Activated CD8-positive, alpha-beta memory T cell treated with anti-CD3 and anti-CD28 coated beads, Interleukin-2, amount 10 ng/mL, durations not matched to agents 7 days and 5 days (primary cell): ENCODE measurements at regions not wholly inside any gene's neighbourhood (a gene's known extent, or its start where the extent isn't known, plus 50 kb on each side); places are given as distances from the start of the nearest gene placed in this dataset.

Experiments
- ATAC-seq: fragments of 150-1000 bp; cut with Tn5 transposase; one replicate; pipeline ENCODE4 v1.10.0; 2021; ENCODE audit warnings: moderate library complexity
- CTCF ChIA-PET: fragments of 350-600 bp; sonication (Branson Sonifier 250); formaldehyde crosslinking; loops from one replicate; lab custom pipeline; 2021; ENCODE audit warnings: antibody characterized with exemption; lab: Charles Lee
- DNase-seq: peaks from one replicate; pipeline ENCODE4 v3.0.0-alpha.2; 2020
- H3K27ac Mint-ChIP-seq: one replicate; pipeline ENCODE4 v1.8.0; 2021; ENCODE audit warnings: mild to moderate bottlenecking, mixed read lengths
- H3K27me3 Mint-ChIP-seq: one replicate; pipeline ENCODE4 v1.8.0; 2021; ENCODE audit warnings: mixed read lengths
- H3K36me3 Mint-ChIP-seq: one replicate; pipeline ENCODE4 v1.8.0; 2021; ENCODE audit warnings: mild to moderate bottlenecking, mixed read lengths
- H3K4me1 Mint-ChIP-seq: one replicate; pipeline ENCODE4 v1.8.0; 2021; ENCODE audit warnings: mixed read lengths
- H3K4me3 Mint-ChIP-seq: one replicate; pipeline ENCODE4 v1.8.0; 2021; ENCODE audit warnings: mild to moderate bottlenecking, moderate library complexity, mixed read lengths
- H3K9me3 Mint-ChIP-seq: one replicate; pipeline ENCODE4 v1.8.0; 2022; ENCODE audit warnings: low read depth, mixed read lengths

DNA sequence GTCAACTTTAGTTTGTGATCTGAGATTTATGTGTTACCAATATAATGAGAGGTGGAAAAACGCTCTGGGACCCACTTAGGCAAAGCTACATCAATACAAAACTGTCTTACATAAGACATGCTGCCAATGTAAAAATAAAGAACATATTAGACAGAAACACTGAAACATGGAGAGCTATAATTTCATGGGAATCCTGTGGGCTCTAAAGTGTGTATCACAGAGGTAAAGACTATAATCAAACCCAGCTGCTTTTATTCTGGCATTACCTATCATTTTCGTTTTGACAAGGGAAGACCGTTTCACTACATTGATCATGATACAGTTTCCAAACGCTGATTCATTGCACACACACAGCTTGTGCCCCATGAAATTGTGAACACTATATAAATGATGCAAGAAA is 400.5 kb upstream of the TUSC1 start:
- Mint-ChIP-seq H3K9me3 (peaks cover 22% of the 10 kb centered on the region), H3K27ac (no peak overlapping the region), H3K36me3 (no peaks in the 10 kb centered on the region), H3K4me1 (no peaks in the 10 kb centered on the region), H3K4me3 (no peak overlapping the region), H3K27me3 (no peaks in the 10 kb centered on the region)
- CTCF ChIA-PET: no interaction called here
- ATAC-seq: no peak
- DNase-seq: no peak

DNA sequence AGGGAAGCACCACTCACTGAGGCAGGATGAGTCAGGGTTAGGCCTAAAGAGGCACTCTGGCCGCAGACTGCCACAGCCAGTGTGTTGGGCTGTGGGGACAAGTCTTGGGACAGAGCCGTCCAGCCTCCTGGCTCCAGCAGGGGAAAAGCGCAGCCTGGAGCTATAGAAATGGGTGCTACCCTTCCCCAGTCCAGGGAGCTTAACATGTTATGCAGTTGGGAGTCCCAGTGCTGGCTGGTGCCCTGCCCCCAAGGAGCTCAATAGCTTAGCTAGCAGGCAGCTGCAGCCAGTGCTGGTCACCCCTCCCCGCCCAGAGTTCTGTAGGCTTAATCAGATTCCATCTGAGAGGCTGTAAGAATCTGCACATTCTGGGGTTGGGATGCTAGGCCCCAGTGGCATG is 399.6 kb upstream of the TUSC1 start:
- H3K4me1 Mint-ChIP-seq: no peaks in the 10 kb centered on the region

DNA sequence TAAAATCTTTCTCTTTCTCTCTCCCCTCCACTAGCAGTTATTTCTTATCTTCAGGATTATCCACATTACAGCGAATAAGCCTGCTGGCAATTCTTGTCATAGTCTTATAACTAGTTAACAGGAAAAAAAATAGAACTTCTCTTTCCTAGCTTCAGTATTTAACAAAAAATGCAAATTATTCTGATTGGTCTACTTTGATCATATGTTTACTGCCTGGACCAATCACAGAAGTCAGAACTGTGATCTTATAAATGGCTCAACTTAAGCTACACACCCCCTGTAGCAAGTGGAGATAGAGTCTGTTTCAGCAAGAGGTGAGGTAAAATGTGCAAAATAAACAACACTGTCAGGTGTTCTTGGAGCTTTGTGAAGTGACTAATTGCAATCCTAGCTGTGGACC is 389.4 kb upstream of the TUSC1 start:
- DNase-seq (no peak), ATAC-seq (no peak)
- H3K4me3 Mint-ChIP-seq: no peak overlapping the region
- no peaks in the 10 kb centered on the region for H3K4me1 Mint-ChIP-seq
- no peak overlapping the region for H3K27ac Mint-ChIP-seq
- H3K27me3 Mint-ChIP-seq: no peaks in the 10 kb centered on the region
- peaks cover 2% of the 10 kb centered on the region for H3K9me3 Mint-ChIP-seq
- CTCF ChIA-PET: no interaction called here
- no peaks in the 10 kb centered on the region for H3K36me3 Mint-ChIP-seq

More for the DNA sequence above, 399.6 kb upstream of the TUSC1 start:
- no peaks in the 10 kb centered on the region for H3K27me3 Mint-ChIP-seq
- H3K36me3 Mint-ChIP-seq: no peaks in the 10 kb centered on the region
- CTCF ChIA-PET: no interaction called here
- ATAC-seq (no peak), DNase-seq (no peak)
- no peak overlapping the region for H3K27ac Mint-ChIP-seq
- H3K9me3 Mint-ChIP-seq: peaks cover 17% of the 10 kb centered on the region
- no peak overlapping the region for H3K4me3 Mint-ChIP-seq

DNA sequence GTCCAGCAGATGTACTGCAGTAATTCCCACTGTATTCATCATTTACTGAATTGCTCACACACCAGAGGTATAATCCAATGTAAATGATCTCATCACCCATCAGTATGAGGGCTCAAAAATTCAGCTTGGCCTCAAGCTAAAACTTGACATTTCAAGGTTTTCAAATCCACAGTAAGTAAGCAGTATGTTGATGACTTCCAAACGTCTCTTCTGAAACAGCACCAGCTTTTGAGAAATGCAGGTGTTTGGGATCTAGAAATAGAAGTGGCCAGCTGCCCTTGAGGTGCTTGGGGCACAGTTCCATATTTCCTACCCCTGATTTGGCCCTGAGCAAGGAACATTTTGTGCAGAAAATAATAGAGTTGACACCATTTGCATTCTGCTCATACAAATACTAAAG is 388.0 kb upstream of the TUSC1 start:
- CTCF ChIA-PET: no interaction called here
- DNase-seq (no peak), ATAC-seq (no peak)
- no peak overlapping the region for H3K27ac Mint-ChIP-seq
- H3K4me3 Mint-ChIP-seq: no peak overlapping the region
- peaks cover 2% of the 10 kb centered on the region for H3K9me3 Mint-ChIP-seq
- H3K36me3 Mint-ChIP-seq: no peaks in the 10 kb centered on the region
- H3K4me1 Mint-ChIP-seq: no peaks in the 10 kb centered on the region
- H3K27me3 Mint-ChIP-seq: no peaks in the 10 kb centered on the region

DNA sequence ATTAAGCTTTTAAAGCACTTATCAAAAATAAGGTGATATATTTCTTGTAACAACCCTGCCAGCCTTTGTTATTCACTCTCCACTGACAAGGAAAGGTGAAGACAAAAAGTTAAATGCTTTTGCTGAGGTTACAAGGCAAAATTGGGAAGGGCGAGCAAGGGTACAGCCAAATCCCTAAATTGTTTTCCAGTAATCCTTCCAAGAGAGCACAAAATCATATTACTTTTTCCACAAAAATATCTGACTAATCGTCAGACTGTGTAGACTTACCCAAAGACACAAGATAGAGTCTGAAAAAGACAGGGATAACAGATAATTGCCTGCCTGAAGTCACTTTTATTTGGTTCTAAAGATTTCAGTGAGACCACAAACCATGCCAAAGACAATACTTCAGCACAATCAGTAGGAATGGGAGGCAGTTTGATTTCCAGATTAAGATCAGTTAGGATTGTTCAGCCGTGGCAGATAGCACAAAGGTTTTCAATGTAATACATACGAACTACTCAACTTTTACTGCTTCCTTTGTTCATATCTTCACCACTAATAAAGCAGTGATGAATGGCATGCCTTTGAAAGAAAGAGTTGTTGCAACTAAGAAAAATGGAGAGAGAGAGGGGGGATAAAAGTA is 383.8 kb upstream of the TUSC1 start:
- CTCF ChIA-PET: no interaction called here
- no peaks in the 10 kb centered on the region for H3K4me1 Mint-ChIP-seq
- no peak for DNase-seq
- H3K36me3 Mint-ChIP-seq: no peaks in the 10 kb centered on the region
- H3K27me3 Mint-ChIP-seq: no peaks in the 10 kb centered on the region
- no peak overlapping the region for H3K4me3 Mint-ChIP-seq
- ATAC-seq: no peak
- no peak overlapping the region for H3K27ac Mint-ChIP-seq
- peaks cover 4% of the 10 kb centered on the region for H3K9me3 Mint-ChIP-seq

DNA sequence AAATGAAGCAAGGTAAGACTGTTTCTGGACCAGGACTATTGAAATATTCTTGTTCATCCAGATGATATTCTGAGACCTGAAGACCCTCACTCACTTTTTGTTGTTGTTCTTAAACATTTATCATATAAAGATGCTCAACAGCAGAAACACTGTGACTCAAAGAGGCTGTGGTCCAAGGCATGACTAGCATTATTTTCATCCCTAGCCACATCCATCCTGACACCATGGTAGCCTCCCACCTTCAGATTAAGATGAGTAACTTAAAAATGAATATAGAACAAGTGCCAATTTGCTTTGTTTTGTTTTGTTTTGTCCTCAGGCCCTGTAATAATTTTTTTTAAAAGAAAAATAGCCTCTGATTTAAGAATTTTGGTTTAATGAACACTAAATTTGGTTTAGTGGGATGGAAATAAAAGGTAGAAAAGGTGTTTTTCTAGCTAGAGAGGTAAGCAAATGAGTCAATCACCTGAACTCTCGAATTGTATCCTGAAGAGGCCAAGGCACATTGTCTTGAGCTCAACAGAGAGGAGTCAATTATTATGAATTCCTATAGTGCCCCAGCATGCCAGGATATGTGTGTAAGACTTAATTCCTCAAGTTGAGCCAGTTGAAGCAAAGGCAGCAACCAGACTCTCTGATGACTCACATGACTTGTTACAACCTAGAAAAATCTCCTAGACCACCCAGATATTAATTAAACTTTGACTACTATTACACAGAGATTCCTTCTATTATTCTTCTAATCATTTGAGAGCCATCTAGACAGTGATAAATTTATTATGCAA is 380.1 kb upstream of the TUSC1 start:
- ATAC-seq (no peak), DNase-seq (no peak)
- H3K4me1 Mint-ChIP-seq: no peaks in the 10 kb centered on the region
- no peaks in the 10 kb centered on the region for H3K27me3 Mint-ChIP-seq
- H3K36me3 Mint-ChIP-seq: no peaks in the 10 kb centered on the region
- H3K9me3 Mint-ChIP-seq: peaks cover 2% of the 10 kb centered on the region
- CTCF ChIA-PET: no interaction called here
- no peak overlapping the region for H3K27ac Mint-ChIP-seq
- no peak overlapping the region for H3K4me3 Mint-ChIP-seq

DNA sequence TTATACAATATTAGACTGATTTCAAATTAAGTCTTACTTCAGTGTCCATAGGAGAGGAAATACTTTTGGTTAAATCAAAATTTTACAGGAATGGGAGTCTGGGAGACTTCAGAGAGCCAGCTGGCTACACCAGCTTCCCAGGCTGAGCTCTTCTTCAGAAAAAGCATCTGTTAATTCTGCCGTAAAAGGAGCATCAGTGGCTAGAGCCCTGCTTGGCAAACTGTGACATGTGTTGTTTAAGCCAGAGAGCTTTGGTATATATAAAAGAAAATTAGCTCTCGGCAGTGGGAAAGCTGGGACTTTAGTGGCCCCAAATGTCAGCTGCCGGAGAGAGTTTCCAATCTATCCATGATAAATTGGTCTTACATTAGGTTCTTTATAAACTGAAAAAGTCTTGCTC is 378.8 kb upstream of the TUSC1 start:
- Mint-ChIP-seq H3K36me3 (no peaks in the 10 kb centered on the region), H3K9me3 (peaks cover 2% of the 10 kb centered on the region), H3K27ac (no peak overlapping the region), H3K27me3 (no peaks in the 10 kb centered on the region), H3K4me3 (no peak overlapping the region), H3K4me1 (no peaks in the 10 kb centered on the region)
- DNase-seq: no peak
- no peak for ATAC-seq
- CTCF ChIA-PET: no interaction called here

DNA sequence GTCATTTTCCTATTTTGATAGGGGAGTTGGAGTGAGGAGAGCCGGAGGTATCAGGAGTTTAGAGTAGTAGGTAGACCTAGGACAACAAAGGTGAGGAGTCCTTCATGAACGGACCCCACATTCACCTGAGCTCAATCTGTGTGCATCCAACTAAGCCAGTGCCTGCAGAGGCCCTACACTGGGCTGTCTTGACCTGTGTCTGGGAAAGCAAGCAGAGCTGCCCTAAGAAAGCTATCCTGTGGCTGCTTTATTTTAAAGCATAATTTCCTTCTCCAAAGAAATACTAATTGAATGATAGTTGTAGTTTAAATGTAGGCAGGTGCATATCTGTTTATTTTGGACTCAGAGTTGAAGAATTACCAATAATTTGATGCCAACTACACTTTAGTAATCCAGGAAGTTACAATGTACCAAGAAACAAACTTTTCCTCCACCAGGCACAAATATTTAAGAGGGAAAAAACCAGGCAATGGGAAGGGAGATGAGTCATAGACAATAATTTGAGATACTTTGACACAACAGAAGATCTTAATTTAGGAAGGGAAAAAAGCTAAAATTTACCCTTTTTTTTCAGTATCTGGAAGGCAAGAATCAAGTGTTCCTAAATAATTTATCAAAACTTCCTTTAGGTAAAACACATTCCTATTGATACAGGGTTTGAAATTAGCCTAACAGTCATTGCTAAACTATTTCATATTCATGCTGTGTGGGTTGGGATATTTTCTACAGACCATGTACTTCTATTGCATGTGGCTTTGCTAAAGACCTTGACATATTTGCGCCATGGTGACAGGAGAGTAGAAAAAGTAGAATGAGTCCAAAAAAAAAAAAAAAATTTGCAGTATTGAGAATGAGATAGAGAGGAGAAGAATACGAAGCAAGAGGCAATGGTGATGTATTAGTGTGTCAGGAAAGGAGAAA is 376.6 kb upstream of the TUSC1 start:
- Mint-ChIP-seq H3K9me3 (peaks cover 5% of the 10 kb centered on the region), H3K27me3 (no peaks in the 10 kb centered on the region), H3K4me3 (no peak overlapping the region), H3K36me3 (no peaks in the 10 kb centered on the region), H3K4me1 (no peaks in the 10 kb centered on the region), H3K27ac (no peak overlapping the region)
- CTCF ChIA-PET: no interaction called here
- no peak for ATAC-seq
- DNase-seq: no peak

DNA sequence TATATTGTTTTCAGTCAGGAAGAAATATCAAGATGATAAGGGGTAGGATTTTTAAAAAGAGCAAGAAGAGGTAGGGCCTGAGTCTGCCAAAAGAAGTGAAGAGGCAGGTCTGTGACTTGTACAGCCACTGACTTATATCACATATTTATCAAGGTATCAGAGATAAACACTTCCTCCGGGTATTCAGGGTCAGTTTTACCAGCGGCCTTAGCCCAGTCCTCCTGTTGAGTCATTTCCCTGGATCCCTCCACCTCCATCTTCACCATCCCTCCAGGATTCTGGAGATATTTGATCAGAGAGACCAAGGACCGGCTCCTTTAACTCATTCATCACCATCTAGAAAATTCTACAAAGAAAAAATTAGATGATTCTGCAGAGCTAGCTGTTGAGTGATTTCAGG is 375.7 kb upstream of the TUSC1 start:
- Mint-ChIP-seq H3K9me3 (peaks cover 5% of the 10 kb centered on the region), H3K4me1 (no peaks in the 10 kb centered on the region), H3K27ac (no peak overlapping the region), H3K4me3 (no peak overlapping the region), H3K36me3 (no peaks in the 10 kb centered on the region), H3K27me3 (no peaks in the 10 kb centered on the region)
- ATAC-seq (no peak), DNase-seq (no peak)
- CTCF ChIA-PET: no interaction called here

DNA sequence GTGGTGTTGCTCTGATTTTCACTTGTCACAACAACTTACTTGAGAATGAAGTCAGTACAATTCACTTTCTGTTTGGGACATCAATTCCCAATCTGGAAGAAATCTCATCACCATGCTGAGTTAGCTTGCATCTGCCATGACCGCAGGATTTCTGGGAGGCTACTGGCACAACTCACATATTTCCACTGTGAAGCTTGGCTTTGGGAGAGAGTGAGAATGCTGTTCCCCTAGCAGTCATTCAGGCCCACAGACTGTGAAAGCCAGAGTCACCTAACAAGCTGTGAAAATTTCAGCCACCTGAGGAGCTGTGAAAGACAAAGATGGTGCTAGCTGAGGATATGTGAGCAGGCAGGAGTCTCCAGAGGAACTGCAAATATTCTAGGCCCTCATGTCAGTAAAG is 365.2 kb upstream of the TUSC1 start:
- CTCF ChIA-PET: no interaction called here
- no peak for ATAC-seq

DNA sequence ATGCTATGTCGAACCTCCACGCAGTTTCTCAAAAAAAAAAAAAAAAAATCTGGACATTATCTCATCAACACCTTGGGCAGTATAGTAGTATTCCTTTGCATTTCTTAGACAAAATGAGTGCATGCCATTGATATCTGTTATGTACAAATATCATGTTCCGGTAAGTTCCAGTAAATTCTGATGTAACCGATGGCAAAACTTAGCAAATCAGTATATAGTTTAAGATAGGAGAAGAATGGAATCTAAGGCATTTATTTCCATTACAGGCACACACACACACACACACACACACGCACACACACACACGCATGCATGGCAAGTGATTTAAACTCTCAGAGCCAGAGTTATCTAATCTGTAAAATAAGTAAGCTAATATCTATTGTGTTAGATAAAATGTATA is 356.5 kb upstream of the TUSC1 start:
- DNase-seq (no peak), ATAC-seq (no peak)
- H3K4me3 Mint-ChIP-seq: no peak overlapping the region
- H3K27me3 Mint-ChIP-seq: no peaks in the 10 kb centered on the region
- no peaks in the 10 kb centered on the region for H3K36me3 Mint-ChIP-seq
- H3K9me3 Mint-ChIP-seq: peaks cover 13% of the 10 kb centered on the region
- CTCF ChIA-PET: no interaction called here
- H3K27ac Mint-ChIP-seq: no peak overlapping the region
- no peaks in the 10 kb centered on the region for H3K4me1 Mint-ChIP-seq

More for the DNA sequence above, 365.2 kb upstream of the TUSC1 start:
- DNase-seq: no peak
- no peak overlapping the region for H3K4me3 Mint-ChIP-seq
- H3K27ac Mint-ChIP-seq: no peak overlapping the region
- H3K9me3 Mint-ChIP-seq: no peaks in the 10 kb centered on the region
- H3K4me1 Mint-ChIP-seq: no peaks in the 10 kb centered on the region
- H3K27me3 Mint-ChIP-seq: no peaks in the 10 kb centered on the region
- H3K36me3 Mint-ChIP-seq: no peaks in the 10 kb centered on the region

DNA sequence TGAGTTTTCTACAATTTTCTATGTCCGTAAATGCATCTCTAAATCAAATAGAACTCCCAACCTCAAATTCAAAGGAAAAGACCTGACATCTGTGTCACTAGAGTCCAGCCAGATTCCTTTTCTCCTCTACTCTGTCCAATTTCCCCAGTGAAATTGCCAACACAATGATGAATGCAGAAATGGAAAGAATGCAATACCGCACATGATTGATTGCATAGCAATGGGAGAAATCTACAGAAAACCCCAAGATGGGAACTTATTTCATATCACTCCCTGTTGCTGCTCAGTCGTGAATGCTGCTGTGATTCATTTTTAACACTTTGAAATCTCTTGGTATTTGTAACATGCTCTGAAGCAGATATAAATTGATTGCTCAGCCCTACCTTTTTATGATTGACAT is 355.1 kb upstream of the TUSC1 start:
- Mint-ChIP-seq H3K4me1 (no peaks in the 10 kb centered on the region), H3K4me3 (no peak overlapping the region), H3K9me3 (peaks cover 13% of the 10 kb centered on the region), H3K27me3 (no peaks in the 10 kb centered on the region), H3K27ac (no peak overlapping the region), H3K36me3 (no peaks in the 10 kb centered on the region)
- no peak for DNase-seq
- CTCF ChIA-PET: no interaction called here
- ATAC-seq: no peak

DNA sequence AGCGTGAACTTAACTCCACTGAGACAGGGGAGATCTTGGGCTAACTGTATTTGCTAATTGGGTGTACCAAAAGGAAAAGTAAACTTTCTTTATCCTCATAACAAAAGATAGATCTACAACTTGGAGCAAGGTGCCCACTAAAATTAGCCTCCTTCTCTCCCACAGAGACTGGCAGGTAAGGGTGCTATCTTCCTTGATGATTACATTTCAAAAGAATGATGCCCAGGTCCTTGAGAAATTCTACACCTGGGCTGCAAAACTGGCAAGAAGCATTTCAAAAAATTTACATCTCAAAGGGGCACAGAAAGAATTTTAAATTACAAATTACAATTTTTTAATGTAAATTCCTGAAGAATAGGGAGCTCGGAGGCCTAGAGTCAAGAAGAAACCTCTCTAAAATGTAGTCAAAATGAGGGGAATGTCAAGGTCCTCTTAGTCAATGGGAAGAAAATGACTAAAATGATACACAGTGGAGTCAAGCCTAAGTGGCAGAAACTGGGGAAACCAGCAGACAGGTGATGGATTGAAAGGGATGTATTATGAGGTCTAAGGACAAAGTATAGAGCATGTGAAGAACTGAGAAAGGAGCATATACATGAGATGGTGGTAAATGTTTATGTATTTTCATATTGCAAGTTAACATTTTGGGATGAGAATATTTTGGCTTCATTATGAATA is 348.3 kb upstream of the TUSC1 start:
- Mint-ChIP-seq H3K36me3 (no peaks in the 10 kb centered on the region), H3K9me3 (peaks cover 8% of the 10 kb centered on the region), H3K27me3 (no peaks in the 10 kb centered on the region), H3K27ac (no peak overlapping the region), H3K4me3 (no peak overlapping the region), H3K4me1 (no peaks in the 10 kb centered on the region)
- CTCF ChIA-PET: no interaction called here
- ATAC-seq (no peak), DNase-seq (no peak)
